GM23338 (cell line): ENCODE measurements at regions not wholly inside any gene's neighbourhood (a gene's known extent, or its start where the extent isn't known, plus 50 kb on each side); places are given as distances from the start of the nearest gene placed in this dataset.

Source experiments
- CTCF ChIP-seq, 2 experiments: fragments of 200-600 bp in 1 of 2; sonication (generic) in 1 of 2; conservative IDR thresholded peaks; 2 replicates each; pipeline versions ENCODE4 v1.5.1 to v1.6.1; 2016 to 2017; ENCODE audit warnings: antibody characterized with exemption in 2 of 2, low read depth in 2 of 2, mild to moderate bottlenecking in 2 of 2, moderate library complexity in 1 of 2
- EZH2 ChIP-seq: fragments of 200-600 bp; sonication (generic); IDR thresholded peaks from one replicate; pipeline ENCODE4 v1.8.0; 2017; ENCODE audit warnings: antibody characterized with exemption, mild to moderate bottlenecking, low read depth; ENCODE audit not compliant: unreplicated experiment
- EZH2phosphoT487 ChIP-seq: fragments of 200-600 bp; sonication (generic); IDR thresholded peaks from one replicate; pipeline ENCODE4 v1.8.1; 2018; ENCODE audit warnings: antibody characterized with exemption; ENCODE audit not compliant: unreplicated experiment
- NANOG ChIP-seq: IDR thresholded peaks from 2 replicates; pipeline ENCODE4 v1.6.1; 2016; ENCODE audit warnings: antibody characterized with exemption, borderline replicate concordance
- POLR2AphosphoS5 ChIP-seq: IDR thresholded peaks from 2 replicates; pipeline ENCODE4 v1.6.1; 2016; ENCODE audit warnings: antibody characterized with exemption, low read depth
- REST ChIP-seq: IDR thresholded peaks from one replicate; pipeline ENCODE4 v1.6.1; 2018; ENCODE audit warnings: antibody characterized with exemption; ENCODE audit not compliant: unreplicated experiment
- STAT1 ChIP-seq: IDR thresholded peaks from one replicate; pipeline ENCODE4 v1.6.1; 2016; ENCODE audit warnings: antibody characterized with exemption; ENCODE audit not compliant: unreplicated experiment

DNA sequence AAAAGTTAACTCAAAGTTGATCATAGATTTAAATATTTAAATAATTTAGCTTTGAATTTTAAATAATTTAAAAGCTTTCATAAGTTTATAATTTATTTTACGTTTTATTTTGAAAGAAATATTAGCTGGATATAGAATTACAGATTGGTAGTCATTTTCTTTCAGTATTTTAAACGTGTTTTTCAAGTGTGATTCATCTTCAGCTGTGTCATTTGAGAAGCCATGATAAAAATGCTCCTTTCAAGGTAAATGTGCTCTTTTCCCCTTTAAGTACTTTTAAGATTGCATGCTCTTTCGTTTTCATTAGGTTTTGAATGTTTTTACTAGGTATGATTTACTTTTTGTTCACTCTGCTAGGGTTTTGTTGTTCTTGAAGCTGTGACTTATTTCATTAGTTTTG, 116.8 kb upstream of the FIGN start:
- TF ChIP-seq CTCF (conservative IDR thresholded peaks at IDR 0.05; ENCODE audit: low read depth in 2 of 2): no peak
- no peak for TF ChIP-seq STAT1
- TF ChIP-seq EZH2: no peak
- no peak for TF ChIP-seq EZH2phosphoT487
- TF ChIP-seq NANOG: no peak
- no peak for TF ChIP-seq REST
- no peak for TF ChIP-seq POLR2AphosphoS5
